H1 (cell line): ENCODE measurements at regions not wholly inside any gene's neighbourhood (a gene's known extent, or its start where the extent isn't known, plus 50 kb on each side); places are given as distances from the start of the nearest gene placed in this dataset.

Experiments used
- ASH2L ChIP-seq: fragments of 200-600, 300-600 bp; sonication (generic); IDR thresholded peaks from one replicate; pipeline ENCODE4 v1.7.1; 2017; ENCODE audit warnings: low read length
- HDAC6 ChIP-seq: IDR thresholded peaks from one replicate; pipeline ENCODE4 v1.7.1; 2012; ENCODE audit warnings: low read depth, mild to moderate bottlenecking, inconsistent platforms, low read length, moderate library complexity
- POU5F1 ChIP-seq: IDR thresholded peaks from 2 replicates; pipeline ENCODE4 v1.6.1; 2011; ENCODE audit warnings: low read depth, mild to moderate bottlenecking, low read length, moderate library complexity
- TF ChIP-seq, protein P1 (sequence below): fragments of 300-600 bp; sonication (generic); IDR thresholded peaks from 2 replicates; pipeline ENCODE4 v1.7.1; 2012; ENCODE audit warnings: low read length, moderate library complexity, mild to moderate bottlenecking, inconsistent platforms; ENCODE audit not compliant: insufficient replicate concordance
- TF ChIP-seq, protein P2 (sequence below): IDR thresholded peaks from 2 replicates; pipeline ENCODE4 v1.6.1; 2012; ENCODE audit warnings: inconsistent platforms

DNA sequence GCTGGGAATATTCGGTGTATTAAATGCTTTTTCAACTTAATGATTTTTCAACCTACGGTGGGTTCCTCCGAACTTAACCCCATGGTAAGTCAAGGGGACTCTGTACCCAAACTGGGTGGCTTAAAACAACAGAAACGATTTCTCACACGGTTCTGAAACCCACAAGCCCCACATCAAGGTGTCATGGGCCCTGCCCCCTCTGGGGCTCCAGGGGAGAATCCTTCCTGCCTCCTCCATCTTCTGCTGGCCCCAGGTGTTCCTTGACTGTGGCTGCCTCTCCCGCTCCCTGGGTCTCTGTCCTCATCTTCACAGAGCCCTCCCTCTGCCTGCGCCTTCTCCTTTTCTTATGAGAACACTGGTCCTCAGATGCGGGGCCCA lies 301.3 kb upstream of the SALL3 start (continued):
- TF ChIP-seq, protein P1, sequence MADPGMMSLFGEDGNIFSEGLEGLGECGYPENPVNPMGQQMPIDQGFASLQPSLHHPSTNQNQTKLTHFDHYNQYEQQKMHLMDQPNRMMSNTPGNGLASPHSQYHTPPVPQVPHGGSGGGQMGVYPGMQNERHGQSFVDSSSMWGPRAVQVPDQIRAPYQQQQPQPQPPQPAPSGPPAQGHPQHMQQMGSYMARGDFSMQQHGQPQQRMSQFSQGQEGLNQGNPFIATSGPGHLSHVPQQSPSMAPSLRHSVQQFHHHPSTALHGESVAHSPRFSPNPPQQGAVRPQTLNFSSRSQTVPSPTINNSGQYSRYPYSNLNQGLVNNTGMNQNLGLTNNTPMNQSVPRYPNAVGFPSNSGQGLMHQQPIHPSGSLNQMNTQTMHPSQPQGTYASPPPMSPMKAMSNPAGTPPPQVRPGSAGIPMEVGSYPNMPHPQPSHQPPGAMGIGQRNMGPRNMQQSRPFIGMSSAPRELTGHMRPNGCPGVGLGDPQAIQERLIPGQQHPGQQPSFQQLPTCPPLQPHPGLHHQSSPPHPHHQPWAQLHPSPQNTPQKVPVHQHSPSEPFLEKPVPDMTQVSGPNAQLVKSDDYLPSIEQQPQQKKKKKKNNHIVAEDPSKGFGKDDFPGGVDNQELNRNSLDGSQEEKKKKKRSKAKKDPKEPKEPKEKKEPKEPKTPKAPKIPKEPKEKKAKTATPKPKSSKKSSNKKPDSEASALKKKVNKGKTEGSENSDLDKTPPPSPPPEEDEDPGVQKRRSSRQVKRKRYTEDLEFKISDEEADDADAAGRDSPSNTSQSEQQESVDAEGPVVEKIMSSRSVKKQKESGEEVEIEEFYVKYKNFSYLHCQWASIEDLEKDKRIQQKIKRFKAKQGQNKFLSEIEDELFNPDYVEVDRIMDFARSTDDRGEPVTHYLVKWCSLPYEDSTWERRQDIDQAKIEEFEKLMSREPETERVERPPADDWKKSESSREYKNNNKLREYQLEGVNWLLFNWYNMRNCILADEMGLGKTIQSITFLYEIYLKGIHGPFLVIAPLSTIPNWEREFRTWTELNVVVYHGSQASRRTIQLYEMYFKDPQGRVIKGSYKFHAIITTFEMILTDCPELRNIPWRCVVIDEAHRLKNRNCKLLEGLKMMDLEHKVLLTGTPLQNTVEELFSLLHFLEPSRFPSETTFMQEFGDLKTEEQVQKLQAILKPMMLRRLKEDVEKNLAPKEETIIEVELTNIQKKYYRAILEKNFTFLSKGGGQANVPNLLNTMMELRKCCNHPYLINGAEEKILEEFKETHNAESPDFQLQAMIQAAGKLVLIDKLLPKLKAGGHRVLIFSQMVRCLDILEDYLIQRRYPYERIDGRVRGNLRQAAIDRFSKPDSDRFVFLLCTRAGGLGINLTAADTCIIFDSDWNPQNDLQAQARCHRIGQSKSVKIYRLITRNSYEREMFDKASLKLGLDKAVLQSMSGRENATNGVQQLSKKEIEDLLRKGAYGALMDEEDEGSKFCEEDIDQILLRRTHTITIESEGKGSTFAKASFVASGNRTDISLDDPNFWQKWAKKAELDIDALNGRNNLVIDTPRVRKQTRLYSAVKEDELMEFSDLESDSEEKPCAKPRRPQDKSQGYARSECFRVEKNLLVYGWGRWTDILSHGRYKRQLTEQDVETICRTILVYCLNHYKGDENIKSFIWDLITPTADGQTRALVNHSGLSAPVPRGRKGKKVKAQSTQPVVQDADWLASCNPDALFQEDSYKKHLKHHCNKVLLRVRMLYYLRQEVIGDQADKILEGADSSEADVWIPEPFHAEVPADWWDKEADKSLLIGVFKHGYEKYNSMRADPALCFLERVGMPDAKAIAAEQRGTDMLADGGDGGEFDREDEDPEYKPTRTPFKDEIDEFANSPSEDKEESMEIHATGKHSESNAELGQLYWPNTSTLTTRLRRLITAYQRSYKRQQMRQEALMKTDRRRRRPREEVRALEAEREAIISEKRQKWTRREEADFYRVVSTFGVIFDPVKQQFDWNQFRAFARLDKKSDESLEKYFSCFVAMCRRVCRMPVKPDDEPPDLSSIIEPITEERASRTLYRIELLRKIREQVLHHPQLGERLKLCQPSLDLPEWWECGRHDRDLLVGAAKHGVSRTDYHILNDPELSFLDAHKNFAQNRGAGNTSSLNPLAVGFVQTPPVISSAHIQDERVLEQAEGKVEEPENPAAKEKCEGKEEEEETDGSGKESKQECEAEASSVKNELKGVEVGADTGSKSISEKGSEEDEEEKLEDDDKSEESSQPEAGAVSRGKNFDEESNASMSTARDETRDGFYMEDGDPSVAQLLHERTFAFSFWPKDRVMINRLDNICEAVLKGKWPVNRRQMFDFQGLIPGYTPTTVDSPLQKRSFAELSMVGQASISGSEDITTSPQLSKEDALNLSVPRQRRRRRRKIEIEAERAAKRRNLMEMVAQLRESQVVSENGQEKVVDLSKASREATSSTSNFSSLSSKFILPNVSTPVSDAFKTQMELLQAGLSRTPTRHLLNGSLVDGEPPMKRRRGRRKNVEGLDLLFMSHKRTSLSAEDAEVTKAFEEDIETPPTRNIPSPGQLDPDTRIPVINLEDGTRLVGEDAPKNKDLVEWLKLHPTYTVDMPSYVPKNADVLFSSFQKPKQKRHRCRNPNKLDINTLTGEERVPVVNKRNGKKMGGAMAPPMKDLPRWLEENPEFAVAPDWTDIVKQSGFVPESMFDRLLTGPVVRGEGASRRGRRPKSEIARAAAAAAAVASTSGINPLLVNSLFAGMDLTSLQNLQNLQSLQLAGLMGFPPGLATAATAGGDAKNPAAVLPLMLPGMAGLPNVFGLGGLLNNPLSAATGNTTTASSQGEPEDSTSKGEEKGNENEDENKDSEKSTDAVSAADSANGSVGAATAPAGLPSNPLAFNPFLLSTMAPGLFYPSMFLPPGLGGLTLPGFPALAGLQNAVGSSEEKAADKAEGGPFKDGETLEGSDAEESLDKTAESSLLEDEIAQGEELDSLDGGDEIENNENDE, result no peak
- no peak for TF ChIP-seq POU5F1
- TF ChIP-seq, protein P2, sequence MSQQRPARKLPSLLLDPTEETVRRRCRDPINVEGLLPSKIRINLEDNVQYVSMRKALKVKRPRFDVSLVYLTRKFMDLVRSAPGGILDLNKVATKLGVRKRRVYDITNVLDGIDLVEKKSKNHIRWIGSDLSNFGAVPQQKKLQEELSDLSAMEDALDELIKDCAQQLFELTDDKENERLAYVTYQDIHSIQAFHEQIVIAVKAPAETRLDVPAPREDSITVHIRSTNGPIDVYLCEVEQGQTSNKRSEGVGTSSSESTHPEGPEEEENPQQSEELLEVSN, result no peak
- TF ChIP-seq HDAC6, result no peak
- TF ChIP-seq ASH2L, result no peak
